CD1c-positive myeloid dendritic cell (primary cell): ENCODE measurements at regions not wholly inside any gene's neighbourhood (a gene's known extent, or its start where the extent isn't known, plus 50 kb on each side); places are given as distances from the start of the nearest gene placed in this dataset.

Source experiments
- DNase-seq: peaks from one replicate; pipeline ENCODE4 v3.0.0-alpha.2; 2016; ENCODE audit errors: extremely low spot score

DNA sequence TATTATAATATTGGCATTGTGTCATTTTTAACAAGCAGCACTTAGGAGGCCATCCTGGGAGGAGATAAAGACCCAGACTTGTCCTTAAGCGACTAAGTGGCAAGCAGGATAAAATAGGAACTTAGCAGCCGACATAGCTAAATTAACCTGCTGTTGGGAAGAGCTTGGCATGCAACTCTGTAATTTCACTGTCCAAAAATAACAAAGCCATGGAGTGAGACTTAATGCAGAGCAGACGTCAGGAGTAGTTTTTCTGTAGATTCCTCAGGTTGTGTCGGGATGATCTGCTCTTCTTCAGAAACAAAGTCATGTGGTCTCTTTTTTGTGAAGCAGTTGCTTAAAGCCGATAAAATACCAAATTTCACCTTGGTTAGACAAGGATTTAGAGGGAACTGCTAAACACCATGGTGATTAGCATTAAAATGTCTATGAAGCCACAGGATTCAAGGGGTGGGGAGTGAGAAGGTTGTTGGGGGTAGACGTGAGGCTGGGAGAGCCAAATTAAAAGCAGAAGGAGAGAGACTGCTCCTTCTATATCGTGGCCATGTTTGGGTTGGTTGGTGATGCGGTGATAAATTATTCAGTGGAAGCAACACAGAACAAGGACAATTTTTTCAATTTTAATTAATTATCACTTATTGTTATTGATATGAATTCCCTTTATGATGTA lies 303.0 kb downstream of the CSNK1G3 start:
- no peak for DNase-seq

- DNase-seq: no peak
Observed at GRCh38 chr5:123813937-123814624, 302.1 kb downstream of the CSNK1G3 start.

GRCh38 chr5:123813264-123813663 lies 301.3 kb downstream of the CSNK1G3 start:
- DNase-seq: no peak

GRCh38 chr5:123811831-123812230 lies 299.9 kb downstream of the CSNK1G3 start:
- DNase-seq: no peak

DNA sequence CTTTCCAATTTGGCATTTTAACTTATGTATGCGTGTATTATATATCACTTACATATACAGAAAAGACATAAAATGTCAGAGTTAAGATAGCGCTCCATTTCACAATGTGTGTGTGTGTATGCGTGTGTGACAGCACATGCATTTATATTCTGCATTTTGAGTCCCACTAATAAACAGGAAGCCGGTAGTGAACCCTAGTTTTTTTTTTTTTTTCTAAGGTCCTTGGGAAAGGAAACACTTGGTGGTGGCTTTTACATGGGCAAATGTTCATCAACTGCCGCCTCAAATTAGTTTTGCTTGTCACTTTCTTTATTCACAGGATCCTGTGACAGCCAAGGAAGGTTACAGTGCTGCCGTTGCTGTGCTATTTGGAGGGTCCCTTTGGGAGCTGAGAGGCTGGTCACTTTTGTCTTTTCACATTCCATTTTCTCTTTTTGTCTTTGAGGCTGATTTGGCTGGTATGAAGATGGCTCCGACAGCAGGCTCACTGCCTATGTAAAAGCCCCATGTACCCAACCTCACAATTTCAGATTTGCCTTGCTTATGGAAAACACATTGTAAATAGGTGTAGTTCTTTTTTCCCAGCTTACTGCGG lies 298.9 kb downstream of the CSNK1G3 start:
- DNase-seq: no peak

- no peak for DNase-seq
Observed at GRCh38 chr5:123810253-123810652, 298.3 kb downstream of the CSNK1G3 start.

DNA sequence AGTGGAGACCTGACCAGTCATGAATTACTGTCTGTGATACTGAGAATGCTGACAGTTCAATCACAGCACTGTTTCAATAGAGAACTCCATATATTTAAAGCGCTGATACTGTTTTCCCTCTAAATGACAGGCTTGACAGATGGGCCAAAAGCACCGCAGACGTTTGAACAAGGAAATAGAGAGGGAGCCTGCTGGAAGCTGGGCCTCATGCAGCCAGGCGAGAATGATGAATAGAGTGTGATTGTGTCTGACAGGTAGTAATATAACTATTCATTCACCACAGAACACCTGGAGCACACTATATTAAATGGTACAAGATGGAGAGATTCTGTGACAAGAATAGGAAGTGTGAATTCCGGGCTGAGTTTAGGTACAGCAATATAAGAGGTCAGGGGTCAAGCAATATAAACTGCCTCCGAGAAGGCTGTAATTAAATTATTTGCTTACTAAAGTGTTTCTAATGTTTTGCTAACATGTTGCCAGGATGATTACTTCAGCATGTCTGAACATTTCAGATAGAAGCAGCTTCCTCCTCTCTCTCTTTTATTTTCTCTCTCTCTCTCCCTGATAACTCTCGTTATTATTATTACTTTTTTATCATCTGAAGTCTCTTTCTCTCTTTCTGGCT lies 297.7 kb downstream of the CSNK1G3 start:
- no peak for DNase-seq

DNA sequence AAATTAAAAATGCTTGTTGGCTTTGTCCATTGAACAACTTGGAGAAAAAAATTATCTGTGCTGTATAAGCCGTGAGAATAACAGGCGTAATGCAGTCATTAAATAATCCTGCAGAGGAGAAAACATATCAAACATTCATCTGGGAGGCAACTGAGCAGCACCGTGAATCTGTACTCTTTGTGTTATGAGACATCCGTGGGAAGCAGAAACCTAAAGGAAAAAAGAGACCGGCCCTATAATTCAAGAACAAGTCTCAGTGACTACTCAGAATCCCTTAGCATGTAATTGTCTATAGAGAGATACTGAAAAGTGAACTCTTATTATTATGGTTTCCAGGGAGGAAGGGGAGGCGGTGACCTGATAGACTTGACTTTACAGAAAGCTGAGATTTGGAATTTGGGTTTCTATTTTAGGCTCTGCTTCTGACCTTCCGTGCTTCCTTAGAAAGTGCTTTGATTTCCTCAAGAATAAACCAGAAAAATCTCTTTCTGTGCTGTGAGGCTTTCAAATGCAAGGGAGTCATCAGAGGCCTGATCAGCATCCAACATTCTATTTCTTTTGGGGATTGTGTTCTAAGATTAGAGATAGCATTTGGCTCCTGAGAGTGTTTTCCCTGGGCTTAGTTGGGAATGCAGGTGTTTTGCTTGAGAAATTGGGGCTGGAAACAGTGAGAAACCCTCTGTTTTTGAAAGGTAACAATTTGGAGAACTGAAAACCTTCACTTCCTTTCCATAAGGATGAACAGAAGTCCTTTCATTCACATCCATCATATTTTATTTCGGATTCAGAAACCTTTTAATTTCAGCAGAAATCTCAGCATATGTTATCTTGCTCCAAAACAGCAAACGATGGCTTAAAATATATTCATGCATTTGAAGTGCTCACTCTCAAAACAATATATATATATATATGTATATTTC lies 296.7 kb downstream of the CSNK1G3 start:
- no peak for DNase-seq

GRCh38 chr5:123807177-123807945 lies 295.4 kb downstream of the CSNK1G3 start:
- no peak for DNase-seq

DNA sequence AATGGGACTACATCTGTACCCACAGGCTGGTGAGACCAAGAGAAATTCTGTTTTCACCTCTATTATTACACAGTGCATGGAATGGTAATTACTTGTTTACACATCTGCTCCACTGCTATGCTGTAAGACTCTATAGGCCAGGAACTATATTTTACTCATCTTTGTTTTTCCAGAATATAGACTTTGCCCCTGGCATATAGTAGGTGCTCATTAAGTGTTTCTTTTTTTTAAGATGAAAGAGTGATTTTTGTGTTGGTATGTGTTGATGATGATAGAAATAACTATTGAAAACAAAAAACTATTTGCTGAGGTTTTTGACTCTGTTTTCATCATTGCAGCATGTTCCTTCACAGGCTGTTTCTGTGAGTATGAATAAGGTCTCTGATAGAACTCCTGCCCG lies 294.7 kb downstream of the CSNK1G3 start:
- no peak for DNase-seq

GRCh38 chr5:123805300-123805699 lies 293.3 kb downstream of the CSNK1G3 start:
- DNase-seq: no peak

GRCh38 chr5:123803359-123803758 lies 291.4 kb downstream of the CSNK1G3 start:
- no peak for DNase-seq

- DNase-seq: no peak
Observed at GRCh38 chr5:123802298-123802951, 290.4 kb downstream of the CSNK1G3 start.

DNA sequence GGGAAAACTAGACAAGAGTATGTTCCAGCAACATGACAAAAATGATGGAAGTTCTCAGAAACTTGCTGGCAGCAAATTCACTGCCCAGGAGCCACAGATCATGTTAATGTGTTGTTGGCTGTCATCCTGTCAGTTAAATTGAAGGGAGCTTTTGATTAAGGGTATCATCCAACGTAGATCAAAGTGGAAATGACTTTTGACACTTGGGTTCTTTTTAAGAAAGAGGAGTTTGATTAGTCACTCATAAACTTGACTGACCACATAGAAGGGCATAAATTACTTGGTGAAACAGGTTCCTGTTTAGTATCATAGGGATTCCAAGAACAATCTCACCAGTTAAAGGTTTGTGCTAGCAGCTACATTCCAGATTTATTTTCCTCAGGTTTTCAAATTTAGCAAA lies 288.7 kb downstream of the CSNK1G3 start:
- DNase-seq: no peak

- no peak for DNase-seq
Observed at GRCh38 chr5:123795688-123796087, 283.7 kb downstream of the CSNK1G3 start.

- DNase-seq: no peak
Observed at GRCh38 chr5:123790226-123790625, 278.2 kb downstream of the CSNK1G3 start.

DNA sequence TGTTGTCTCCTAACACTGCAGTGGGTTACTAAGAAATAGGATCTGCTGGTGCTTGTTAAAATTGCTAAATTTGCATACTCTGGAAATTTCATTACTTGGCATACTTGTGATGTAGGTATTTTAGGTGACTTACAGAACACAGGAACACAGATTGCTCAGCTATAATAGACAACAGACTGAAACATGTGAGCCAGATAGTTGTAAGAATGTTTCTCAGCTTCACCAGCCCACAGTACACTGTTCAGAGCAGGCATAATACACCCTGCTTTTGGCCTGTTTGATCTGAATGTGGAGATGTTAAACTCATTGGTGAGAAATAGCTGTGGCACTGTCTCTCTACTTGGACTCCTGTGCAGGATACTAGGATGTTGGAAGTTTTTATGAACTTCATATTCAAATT lies 275.7 kb downstream of the CSNK1G3 start:
- no peak for DNase-seq

- no peak for DNase-seq
Observed at GRCh38 chr5:123787136-123787535, 275.2 kb downstream of the CSNK1G3 start.

- peak; percentile 3 for DNase-seq
Observed at GRCh38 chr5:123786411-123786810, 274.4 kb downstream of the CSNK1G3 start.
